KMS-11 (cell line): ENCODE measurements at regions not wholly inside any gene's neighbourhood (a gene's known extent, or its start where the extent isn't known, plus 50 kb on each side); places are given as distances from the start of the nearest gene placed in this dataset.

ENCODE experiments used
- H2AFZ ChIP-seq: fragments of 200-600 bp; sonication (generic); 2 replicates; pipeline ENCODE4 v1.6.1; 2016; ENCODE audit warnings: antibody characterized with exemption, mixed run types, low read depth
- H3K27ac ChIP-seq: fragments of 200-600 bp; sonication (generic); 2 replicates; pipeline ENCODE4 v1.6.1; 2016; ENCODE audit warnings: mild to moderate bottlenecking, mixed run types
- H3K27me3 ChIP-seq: fragments of 200-600 bp; sonication (generic); 2 replicates; pipeline ENCODE4 v1.6.1; 2017; ENCODE audit warnings: mild to moderate bottlenecking, low read depth, mixed run types, moderate library complexity; ENCODE audit not compliant: insufficient read depth
- H3K36me3 ChIP-seq: fragments of 200-600 bp; sonication (generic); 2 replicates; pipeline ENCODE4 v1.6.1; 2017; ENCODE audit warnings: mild to moderate bottlenecking, mixed run types; ENCODE audit not compliant: insufficient read depth
- H3K4me1 ChIP-seq: fragments of 200-600 bp; sonication (generic); 2 replicates; pipeline ENCODE4 v1.6.1; 2016; ENCODE audit warnings: mild to moderate bottlenecking, low read depth, mixed run types; ENCODE audit not compliant: poor library complexity, severe bottlenecking
- H3K4me2 ChIP-seq: fragments of 200-600 bp; sonication (generic); 2 replicates; pipeline ENCODE4 v1.7.0; 2016; ENCODE audit warnings: mild to moderate bottlenecking, mixed run types
- H3K4me3 ChIP-seq: fragments of 200-600 bp; sonication (generic); IDR thresholded peaks from 2 replicates; pipeline ENCODE4 v1.6.1; 2017; ENCODE audit warnings: low read depth, low read length, mixed read lengths; ENCODE audit not compliant: insufficient read depth
- H3K79me2 ChIP-seq: fragments of 200-600 bp; sonication (generic); 2 replicates; pipeline ENCODE4 v1.6.1; 2016; ENCODE audit warnings: low read depth, mixed run types; ENCODE audit not compliant: insufficient read depth
- H3K9ac ChIP-seq: fragments of 200-600 bp; sonication (generic); 2 replicates; pipeline ENCODE4 v1.6.1; 2016; ENCODE audit warnings: mild to moderate bottlenecking, mixed run types
- H4K20me1 ChIP-seq: fragments of 200-600 bp; sonication (generic); 2 replicates; pipeline ENCODE4 v1.6.1; 2016; ENCODE audit warnings: mild to moderate bottlenecking, mixed run types; ENCODE audit not compliant: insufficient read depth
- CTCF ChIP-seq: fragments of 200-600 bp; sonication (generic); conservative IDR thresholded peaks from 2 replicates; pipeline ENCODE4 v1.6.1; 2017; ENCODE audit warnings: low read depth, mild to moderate bottlenecking, antibody characterized with exemption, low read length, moderate library complexity, mixed read lengths

- Histone ChIP-seq H3K4me1 (no peaks in the 10 kb centered on the region), H2AFZ (no peak overlapping the region), H3K4me3 (no peak overlapping the region), H3K79me2 (no peaks in the 10 kb centered on the region), H3K4me2 (no peak overlapping the region), H3K27ac (no peak overlapping the region), H3K36me3 (no peaks in the 10 kb centered on the region), H3K9ac (no peak overlapping the region), H4K20me1 (no peaks in the 10 kb centered on the region), H3K27me3 (no peaks in the 10 kb centered on the region)
- no peak for TF ChIP-seq CTCF
These were observed 431.0 kb upstream of the ADGRL4 start for GRCh38 chr1:79437540-79437939.

- no peak overlapping the region for H3K4me2 ChIP-seq
- TF ChIP-seq CTCF, result no peak
- H3K4me1 ChIP-seq, result no peaks in the 10 kb centered on the region
- H3K79me2 ChIP-seq, result no peaks in the 10 kb centered on the region
- no peaks in the 10 kb centered on the region for H4K20me1 ChIP-seq
- H2AFZ ChIP-seq, result no peak overlapping the region
- no peak overlapping the region for H3K9ac ChIP-seq
- no peaks in the 10 kb centered on the region for H3K27me3 ChIP-seq
- no peaks in the 10 kb centered on the region for H3K36me3 ChIP-seq
- H3K4me3 ChIP-seq, result no peak overlapping the region
- no peak overlapping the region for H3K27ac ChIP-seq
These were observed 424.8 kb upstream of the ADGRL4 start for GRCh38 chr1:79431340-79431739.

- Histone ChIP-seq H3K4me1 (no peaks in the 10 kb centered on the region), H2AFZ (no peak overlapping the region)
These were observed 423.9 kb upstream of the ADGRL4 start for GRCh38 chr1:79430437-79430836.

GRCh38 chr1:79422726-79423125 lies 416.2 kb upstream of the ADGRL4 start:
- no peaks in the 10 kb centered on the region for H3K27me3 ChIP-seq
- H3K27ac ChIP-seq, result no peak overlapping the region
- no peaks in the 10 kb centered on the region for H3K79me2 ChIP-seq
- H4K20me1 ChIP-seq, result no peaks in the 10 kb centered on the region
- TF ChIP-seq CTCF, result no peak
- no peak overlapping the region for H3K9ac ChIP-seq
- no peak overlapping the region for H3K4me2 ChIP-seq
- H3K4me3 ChIP-seq, result no peak overlapping the region
- H2AFZ ChIP-seq, result no peak overlapping the region
- H3K36me3 ChIP-seq, result no peaks in the 10 kb centered on the region
- no peaks in the 10 kb centered on the region for H3K4me1 ChIP-seq

More at GRCh38 chr1:79430437-79430836, 423.9 kb upstream of the ADGRL4 start:
- H3K27me3 ChIP-seq, result no peaks in the 10 kb centered on the region
- H3K36me3 ChIP-seq, result no peaks in the 10 kb centered on the region
- H3K79me2 ChIP-seq, result no peaks in the 10 kb centered on the region
- no peak for TF ChIP-seq CTCF
- no peak overlapping the region for H3K27ac ChIP-seq
- no peak overlapping the region for H3K9ac ChIP-seq
- no peak overlapping the region for H3K4me2 ChIP-seq
- no peak overlapping the region for H3K4me3 ChIP-seq
- no peaks in the 10 kb centered on the region for H4K20me1 ChIP-seq
